LNCAP (cell line): ENCODE measurements at regions not wholly inside any gene's neighbourhood (a gene's known extent, or its start where the extent isn't known, plus 50 kb on each side); places are given as distances from the start of the nearest gene placed in this dataset.

ENCODE experiments used
- CTCF ChIP-seq: fragments of 450-650 bp; IDR thresholded peaks from 2 replicates; pipeline ENCODE4 v1.5.1; 2017; ENCODE audit warnings: mild to moderate bottlenecking

DNA sequence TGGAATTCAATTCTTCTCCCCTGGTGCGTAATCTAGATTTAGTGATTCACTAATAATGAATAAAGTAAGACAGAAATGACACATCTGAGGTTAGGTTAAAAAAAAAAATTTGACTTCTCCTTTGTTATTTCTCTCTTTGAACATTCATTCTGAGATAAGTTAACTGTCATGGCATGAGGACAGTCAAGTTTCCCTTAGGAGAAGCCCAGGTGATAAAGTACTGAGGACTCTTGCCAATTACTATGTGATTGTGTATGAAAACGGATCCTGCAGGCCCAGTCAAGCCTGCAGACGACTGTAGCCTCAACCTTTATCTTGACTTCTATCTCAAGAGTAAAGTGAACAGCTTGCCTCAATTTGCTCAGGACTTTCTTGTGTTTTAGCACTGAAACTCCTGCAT, 293.2 kb downstream of the PRR32 start:
- no peak for TF ChIP-seq CTCF

GRCh38 chrX:127124871-127125270, 305.3 kb downstream of the PRR32 start:
- no peak for TF ChIP-seq CTCF

DNA sequence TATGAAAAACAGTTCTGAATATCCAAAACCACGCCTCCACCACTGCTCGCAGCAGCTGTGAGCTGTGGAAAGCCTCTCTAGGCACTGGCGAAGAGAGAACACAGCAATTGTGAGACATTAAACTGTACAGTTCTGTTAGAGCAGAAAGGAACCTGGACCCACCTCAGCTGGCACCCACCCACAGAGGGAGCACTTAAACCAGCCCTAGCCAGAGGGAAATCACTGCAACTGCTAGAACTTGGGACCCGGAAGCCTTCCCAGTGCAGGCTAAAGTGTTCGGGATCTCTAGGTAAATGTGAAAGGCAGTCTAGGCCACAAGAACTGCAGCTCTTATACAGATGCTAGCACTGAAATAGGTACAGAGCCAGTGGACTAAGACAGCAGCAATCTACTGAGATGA, 308.8 kb downstream of the PRR32 start:
- TF ChIP-seq CTCF = no peak

GRCh38 chrX:127129510-127129909, 310.0 kb downstream of the PRR32 start:
- no peak for TF ChIP-seq CTCF

DNA sequence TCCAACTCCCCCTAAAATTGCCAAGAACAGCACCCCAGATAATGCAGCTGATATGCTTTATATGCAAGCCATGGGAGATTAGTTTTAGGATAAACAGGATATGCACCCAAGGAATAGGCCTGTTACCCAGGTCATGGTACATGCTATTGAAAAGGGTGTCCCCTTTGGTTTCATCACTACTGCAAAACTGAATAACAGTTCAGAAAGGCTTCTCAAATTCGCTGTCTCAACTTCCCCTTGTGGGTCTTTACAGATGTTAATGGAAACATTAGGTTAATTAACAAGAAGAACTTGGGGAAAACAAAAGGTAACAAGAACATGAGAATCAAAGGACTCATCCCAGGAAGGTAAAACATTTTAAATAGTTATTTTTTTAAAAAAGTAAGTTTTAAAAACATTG, 318.7 kb downstream of the PRR32 start:
- TF ChIP-seq CTCF = no peak

DNA sequence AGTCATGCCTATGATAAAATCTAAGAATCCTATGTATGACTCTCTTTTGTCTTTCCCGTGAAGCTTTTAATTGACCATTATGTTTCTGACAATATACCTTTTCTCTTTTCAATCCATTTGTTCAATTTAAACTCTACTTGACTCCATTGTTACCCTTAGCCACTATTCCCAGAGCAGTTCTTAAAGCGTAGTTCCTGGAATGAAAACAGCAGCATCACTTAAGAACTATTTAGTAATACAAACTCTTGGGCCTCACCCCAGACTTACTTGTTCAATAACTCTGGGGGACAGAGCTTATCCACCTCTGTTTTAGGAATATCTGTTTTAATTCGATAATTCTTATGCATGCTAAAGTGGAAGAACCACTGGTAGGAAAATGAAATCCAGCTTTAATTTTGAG, 358.4 kb downstream of the PRR32 start:
- TF ChIP-seq CTCF = no peak

DNA sequence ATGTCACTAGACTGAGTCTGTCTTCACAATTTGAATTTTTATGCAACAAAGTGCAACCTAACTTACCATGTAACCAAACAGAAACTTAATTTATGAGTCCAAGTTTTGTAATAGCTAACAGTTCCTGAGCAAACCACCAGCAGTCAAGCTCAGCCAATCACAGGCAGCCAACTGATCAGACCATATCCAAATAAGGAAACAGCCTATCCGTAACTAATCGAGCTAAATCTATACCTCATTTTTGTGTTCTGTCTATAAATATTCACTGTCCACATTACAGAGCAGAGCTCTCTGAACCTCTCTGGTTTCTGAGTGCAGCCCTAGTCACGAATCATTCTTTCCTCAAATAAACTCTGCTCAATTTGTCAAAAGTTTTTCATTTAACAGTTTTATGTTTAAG, 367.6 kb downstream of the PRR32 start:
- no peak for TF ChIP-seq CTCF

DNA sequence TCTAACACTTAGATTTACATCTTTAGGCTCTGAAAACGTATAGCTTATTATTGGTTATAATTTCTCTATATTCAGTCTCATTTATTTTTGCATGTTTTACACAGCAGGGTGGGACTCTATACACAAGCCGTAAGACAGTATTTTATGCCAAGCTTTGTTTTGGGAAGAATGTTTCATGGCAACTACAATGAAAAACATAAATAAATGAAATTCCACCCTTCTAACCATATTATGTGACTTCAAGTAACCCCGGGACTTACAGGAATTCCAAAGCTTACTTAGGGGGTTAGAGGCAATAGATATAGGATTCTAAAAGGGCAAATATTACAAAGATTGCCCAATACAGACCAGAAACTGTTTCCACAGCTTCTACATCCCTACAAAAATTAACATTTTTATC, 370.9 kb downstream of the PRR32 start:
- TF ChIP-seq CTCF = no peak
